HG02678 (cell line): ENCODE measurements at regions not wholly inside any gene's neighbourhood (a gene's known extent, or its start where the extent isn't known, plus 50 kb on each side); places are given as distances from the start of the nearest gene placed in this dataset.
"Not testable (repeated sequence)": the region's sequence is repeated elsewhere in the genome, so short reads cannot be mapped to it uniquely, and the experiment has no call there.

Experiments
- ATAC-seq: cut with Tn5 transposase; IDR thresholded peaks from one replicate; pipeline ENCODE4 v1.9.1; 2021; ENCODE audit warnings: mild to moderate bottlenecking, moderate library complexity; ENCODE audit not compliant: unreplicated experiment

- ATAC-seq = no peak
Observed at GRCh38 chr9:3660936-3661335, 135.1 kb upstream of the RFX3 start.

GRCh38 chr9:3659647-3660046 lies 133.8 kb upstream of the RFX3 start:
- no peak for ATAC-seq

DNA sequence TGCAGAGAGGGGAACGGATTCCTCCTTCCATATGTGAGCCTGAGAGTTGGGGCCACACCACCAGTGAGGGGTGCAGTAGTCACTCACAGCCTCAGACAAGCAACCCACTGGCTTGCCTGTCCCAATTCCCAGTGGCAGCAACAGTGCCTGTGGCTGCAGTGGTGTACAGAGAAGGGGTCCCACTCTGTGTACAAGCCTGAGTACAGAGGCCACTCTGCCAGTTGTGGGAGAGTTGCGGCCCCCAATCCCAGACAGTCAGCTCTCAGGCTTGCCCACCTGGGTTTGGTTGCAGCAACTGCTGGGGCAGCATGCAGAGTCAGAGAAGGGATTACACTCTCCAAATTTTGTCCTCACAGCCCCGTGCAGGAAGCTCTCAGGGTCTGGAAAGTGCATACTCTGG lies 133.2 kb upstream of the RFX3 start:
- ATAC-seq = no peak

GRCh38 chr9:3656224-3656623 lies 130.4 kb upstream of the RFX3 start:
- ATAC-seq = no peak

GRCh38 chr9:3650994-3651622 lies 125.3 kb upstream of the RFX3 start:
- no peak for ATAC-seq

DNA sequence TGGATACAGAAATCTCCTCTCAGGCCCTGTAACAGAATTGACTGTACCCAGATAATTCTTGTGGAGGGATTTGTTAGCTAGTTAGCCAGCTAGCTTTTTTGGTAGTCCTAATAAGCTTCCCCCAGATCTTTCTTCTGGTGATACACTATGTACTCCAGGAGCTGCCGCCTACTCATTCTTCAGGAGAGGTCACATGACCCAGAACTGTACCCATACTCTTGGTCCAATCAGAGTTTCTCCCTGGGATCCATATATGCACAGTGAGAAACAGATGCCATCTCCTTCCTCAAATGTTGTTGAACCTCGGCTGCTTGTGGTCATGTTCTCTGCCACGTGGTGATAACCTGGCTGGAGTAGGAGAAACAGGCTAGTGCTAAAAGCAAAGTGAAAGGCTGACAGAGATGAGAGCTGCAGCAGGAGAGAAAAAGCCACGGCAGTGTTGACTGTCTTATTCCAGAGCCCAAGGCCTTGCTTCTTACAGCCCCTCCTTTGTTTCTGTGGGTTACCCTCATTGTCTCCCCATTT lies 123.0 kb upstream of the RFX3 start:
- no peak for ATAC-seq

DNA sequence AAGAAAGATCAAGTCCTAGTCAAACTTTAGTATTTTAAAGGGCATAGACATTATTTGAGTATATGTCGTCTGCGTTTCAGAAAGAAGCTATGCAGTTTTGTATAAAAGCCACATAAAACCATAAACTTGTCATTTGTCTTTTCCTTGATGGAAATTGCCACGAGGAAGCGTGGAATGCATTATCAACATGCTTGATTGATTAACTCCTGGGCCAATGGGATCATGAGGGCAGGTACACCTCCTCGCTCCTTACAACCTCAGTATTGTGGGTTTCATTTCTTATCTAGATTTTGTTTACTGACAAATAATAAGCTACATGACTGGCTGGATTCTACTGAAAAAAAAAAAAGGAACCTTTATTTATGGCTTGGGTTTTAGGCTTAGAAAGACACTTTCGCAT lies 122.5 kb upstream of the RFX3 start:
- no peak for ATAC-seq

- ATAC-seq = no peak
Observed at GRCh38 chr9:3647652-3648051, 121.9 kb upstream of the RFX3 start.

- no peak for ATAC-seq
Observed at GRCh38 chr9:3646226-3646625, 120.4 kb upstream of the RFX3 start.

- not testable (repeated sequence) for ATAC-seq
Observed at GRCh38 chr9:3642075-3642474, 116.3 kb upstream of the RFX3 start.

DNA sequence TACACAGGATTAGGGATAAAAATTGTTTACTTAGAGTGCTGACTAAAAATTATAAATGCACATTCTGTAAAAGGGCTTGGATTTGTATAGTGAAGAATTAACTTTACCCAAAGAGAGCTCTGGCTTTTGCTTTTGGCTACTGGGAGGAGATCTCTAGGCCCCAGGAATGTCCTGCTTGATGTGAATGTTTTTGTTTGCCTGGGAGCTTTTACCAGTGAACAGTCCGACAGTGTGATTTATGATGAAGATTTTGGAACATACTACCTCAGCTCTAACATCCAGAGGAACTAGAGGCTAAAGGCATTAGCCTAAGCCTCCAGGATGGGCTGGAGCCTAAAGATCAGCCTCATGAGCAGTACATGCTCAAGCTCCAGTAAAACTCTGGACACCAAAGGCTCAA lies 103.7 kb upstream of the RFX3 start:
- ATAC-seq = no peak

DNA sequence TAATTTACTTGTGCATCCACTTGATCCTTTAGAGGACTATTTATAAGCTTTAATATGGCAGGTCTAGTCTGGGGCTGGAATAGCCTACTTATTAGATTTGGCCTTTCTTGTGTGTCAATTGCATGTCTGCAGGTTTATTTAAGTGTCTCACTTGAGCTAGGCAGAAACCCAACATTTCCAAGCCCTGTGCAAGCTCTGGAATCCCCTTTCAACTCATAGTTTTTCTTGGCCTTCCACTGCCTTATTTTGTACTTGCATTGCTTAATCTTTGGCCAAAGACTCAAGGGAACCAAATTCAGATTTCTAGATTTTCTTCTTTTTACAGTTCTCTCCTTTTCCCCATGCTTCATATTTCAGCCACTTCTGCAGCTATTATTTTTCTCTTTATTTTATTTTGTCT lies 102.4 kb upstream of the RFX3 start:
- no peak for ATAC-seq

- ATAC-seq = peak; percentile 82
Observed at GRCh38 chr9:3608011-3608410, 82.2 kb upstream of the RFX3 start.

GRCh38 chr9:3600672-3601071 lies 74.9 kb upstream of the RFX3 start:
- ATAC-seq = no peak

DNA sequence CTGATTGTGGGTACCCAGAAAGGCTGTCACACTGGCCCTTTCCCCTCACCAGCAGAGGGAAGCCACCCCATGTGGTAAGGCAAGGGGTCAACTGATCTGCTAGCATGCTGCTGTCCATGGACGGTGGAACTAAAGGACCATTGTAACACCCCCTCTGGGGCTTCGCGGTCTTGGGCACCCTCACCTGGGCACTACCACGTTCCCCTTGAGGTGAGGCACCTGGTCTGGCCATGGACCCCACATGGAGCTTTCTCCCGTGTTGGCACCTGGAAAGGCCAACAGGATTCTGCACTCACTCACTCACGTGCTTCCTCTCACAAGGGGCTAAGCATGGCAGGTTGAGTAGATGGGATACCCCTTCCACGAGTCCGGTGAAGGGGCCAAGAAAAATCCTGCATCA lies 72.0 kb upstream of the RFX3 start:
- no peak for ATAC-seq

DNA sequence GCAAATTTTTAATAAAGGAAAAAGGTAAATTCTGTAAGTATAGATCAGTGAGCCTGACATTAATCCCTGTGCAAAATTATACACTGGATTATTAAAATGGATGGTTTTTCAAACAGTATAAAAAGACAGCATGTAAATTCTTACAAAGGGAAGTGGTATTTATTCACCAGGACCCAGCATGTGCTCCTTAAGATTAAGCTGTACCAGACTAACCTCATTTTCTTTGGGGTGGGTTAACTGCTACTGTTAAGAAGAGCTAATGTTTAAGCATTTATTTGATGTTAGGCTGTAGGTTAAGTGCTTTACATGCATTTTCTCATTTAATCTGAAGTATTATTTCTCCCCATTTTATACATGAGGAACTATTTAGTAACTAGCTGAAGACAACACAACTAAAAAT lies 60.3 kb upstream of the RFX3 start:
- ATAC-seq = no peak

DNA sequence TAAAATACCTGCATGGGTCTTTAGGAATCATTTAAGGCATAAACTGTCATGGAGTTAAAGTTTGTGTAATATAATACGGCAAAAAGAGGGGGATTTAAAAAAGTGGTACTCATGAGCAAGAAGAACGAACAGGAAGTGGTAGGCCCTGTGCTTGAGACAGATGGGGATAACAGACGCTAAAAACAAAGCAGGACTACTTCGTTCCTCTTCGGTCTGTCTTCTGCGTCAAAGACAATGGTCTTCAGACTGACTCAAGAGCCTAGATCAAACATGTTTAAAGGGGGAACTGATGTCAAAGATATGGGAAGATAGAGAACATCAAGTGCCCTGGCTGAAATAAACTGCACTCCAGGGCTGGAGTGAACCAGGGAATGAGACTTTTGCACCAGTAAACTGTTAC lies 59.8 kb upstream of the RFX3 start:
- no peak for ATAC-seq

DNA sequence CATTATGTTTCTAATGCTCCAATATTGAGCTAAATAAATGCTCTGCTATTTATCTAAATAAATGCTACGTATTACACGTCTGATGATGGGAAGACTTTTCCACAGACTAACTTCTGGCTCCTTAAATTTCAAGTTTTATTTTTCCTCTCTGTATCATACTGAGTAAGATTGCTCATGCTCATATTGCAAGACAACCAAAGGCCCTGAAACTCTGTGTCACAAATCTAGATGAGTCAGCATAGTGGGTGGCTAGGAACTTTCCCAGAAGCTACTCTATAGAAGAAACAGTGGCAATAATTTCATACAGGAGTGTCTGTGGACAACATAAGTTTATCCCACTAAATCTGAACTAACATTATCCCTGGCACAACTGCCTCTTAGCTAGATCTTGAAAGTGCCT lies 53.0 kb upstream of the RFX3 start:
- ATAC-seq = no peak

DNA sequence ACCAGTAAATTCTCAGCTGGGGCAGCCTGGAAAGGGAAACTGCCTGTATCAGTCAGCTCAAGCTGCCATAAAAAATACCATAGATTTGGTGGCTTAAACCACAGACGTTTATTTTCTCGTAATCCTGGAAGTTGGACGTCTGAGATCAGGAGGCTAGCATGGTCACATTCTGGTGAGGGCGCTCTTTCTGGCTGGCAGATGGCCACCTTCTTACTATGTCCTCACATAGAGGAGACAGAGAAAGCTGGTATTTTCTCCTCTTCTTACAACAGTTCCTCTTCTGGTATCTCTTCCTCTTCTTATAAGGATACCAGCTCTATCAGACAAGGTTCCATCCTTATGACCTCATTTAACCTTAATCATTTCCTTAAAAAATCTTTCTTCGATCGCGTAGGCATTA lies 50.5 kb upstream of the RFX3 start:
- ATAC-seq = no peak

DNA sequence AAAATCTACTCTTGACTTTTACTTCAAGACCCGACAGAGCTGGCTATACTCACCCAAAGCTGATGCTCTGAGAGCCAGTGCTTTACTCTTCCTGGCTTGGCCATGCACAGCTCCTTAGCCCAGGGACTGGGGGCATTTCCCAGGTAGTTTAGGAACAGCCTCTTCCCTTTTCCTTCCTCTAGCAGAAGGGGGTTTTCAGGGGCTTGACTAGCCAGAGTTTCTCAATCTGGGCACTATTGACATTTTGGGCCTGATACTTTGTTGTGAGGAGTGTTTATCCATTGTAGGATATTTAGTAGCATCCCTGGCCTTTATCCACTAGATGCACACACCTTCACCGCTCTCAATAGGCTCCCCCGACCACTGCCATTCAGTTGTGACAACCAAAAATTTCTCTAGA lies 50.0 kb upstream of the RFX3 start:
- ATAC-seq = no peak
